Esophagus squamous epithelium (tissue), 5 donors: ENCODE measurements at regions not wholly inside any gene's neighbourhood (a gene's known extent, or its start where the extent isn't known, plus 50 kb on each side); places are given as distances from the start of the nearest gene placed in this dataset.

Experiments
- DNase-seq: peaks from one replicate; lab custom pipeline; 2025; lab: John Stamatoyannopoulos, UW
- H3K27ac ChIP-seq, 4 donors: fragments of 200-600 bp; sonication (generic); one replicate each; pipeline ENCODE4 v1.5.1; 2016 to 2019; ENCODE audit warnings: mild to moderate bottlenecking in 1 of 4
- H3K27me3 ChIP-seq, 4 donors: fragments of 200-600 bp; sonication (generic); 1 replicate in 3 of 4; 2 replicates in 1 of 4; pipeline versions ENCODE4 v1.5.1 to v1.6.0; 2017 to 2021; ENCODE audit warnings: antibody characterized with exemption in 1 of 4
- H3K36me3 ChIP-seq, 3 donors: fragments of 200-600 bp; sonication (generic); one replicate each; pipeline ENCODE4 v1.5.1; 2016 to 2019
- H3K4me1 ChIP-seq, 3 donors: fragments of 200-600 bp; sonication (generic); one replicate each; pipeline ENCODE4 v1.5.1; 2017 to 2019
- H3K4me3 ChIP-seq, 4 donors: fragments of 200-600 bp; sonication (generic); 1 replicate in 3 of 4; 2 replicates in 1 of 4; pipeline ENCODE4 v1.5.1; 2016 to 2019; ENCODE audit warnings: mild to moderate bottlenecking in 2 of 4, moderate library complexity in 1 of 4
- H3K9me3 ChIP-seq, 3 donors: fragments of 200-600 bp; sonication (generic); one replicate each; pipeline ENCODE4 v1.5.1; 2016 to 2019
- CTCF ChIP-seq, 6 experiments: fragments of 450-650 bp in 4 of 6; fragments of 200-600 bp in 2 of 6; sonication (generic) in 2 of 6; IDR thresholded peaks; one replicate each; pipeline ENCODE4 v1.5.1; 2016 to 2019; ENCODE audit warnings: antibody characterized with exemption in 6 of 6, mild to moderate bottlenecking in 4 of 6, moderate library complexity in 4 of 6
- POLR2A ChIP-seq, 4 donors: fragments of 450-650 bp; IDR thresholded peaks; one replicate each; pipeline ENCODE4 v1.6.1; 2017; ENCODE audit warnings: antibody characterized with exemption in 4 of 4, mild to moderate bottlenecking in 4 of 4, moderate library complexity in 3 of 4
- WGBS, 2 donors: methylation state at CpG; one replicate each; pipeline ENCODE4 v1.1.5; 2018; 5-methylcytosine and 5-hydroxymethylcytosine counted together
- intact Hi-C: fragments of 100-400 bp; cut with DNase I; formaldehyde crosslinking; loops from one replicate; pipeline ENCODE4 v1.15.0; 2022
- donor health status: DM: yes; HTN: yes; CAD: no.

- Histone ChIP-seq H3K36me3 (no peaks in the 10 kb centered on the region), H3K4me1 (no peaks in the 10 kb centered on the region), H3K27ac (no peak overlapping the region), H3K9me3 (no peaks in the 10 kb centered on the region), H3K4me3 (no peak overlapping the region), H3K27me3 (peaks cover 0 to 22% (median 0%) of the 10 kb centered on the region in 4 donors)
- WGBS, 2 donors = 33 to 68% methylated on average over 3 to 6 of the region's 6 CpGs
- DNase-seq = no peak
- intact Hi-C loops = no loop called here
- TF ChIP-seq CTCF (IDR thresholded peaks at IDR 0.05) = no peak
- TF ChIP-seq POLR2A (IDR thresholded peaks at IDR 0.05) = no peak
Measured at GRCh38 chr14:96722736-96723135, 74.4 kb upstream of the VRK1 start.

- no peak for TF ChIP-seq POLR2A (IDR thresholded peaks at IDR 0.05)
- no peak for TF ChIP-seq CTCF (IDR thresholded peaks at IDR 0.05)
- peaks cover 0 to 32% (median 0%) of the 10 kb centered on the region in 4 donors for H3K27me3 ChIP-seq
- intact Hi-C loops = no loop called here
- no peaks in the 10 kb centered on the region for H3K9me3 ChIP-seq
- H3K27ac ChIP-seq = no peak overlapping the region
- no peak overlapping the region for H3K4me3 ChIP-seq
- no peak for DNase-seq
- H3K4me1 ChIP-seq = no peaks in the 10 kb centered on the region
- 75 to 97% methylated on average over 2 to 7 of the region's 10 CpGs for WGBS, 2 donors
- H3K36me3 ChIP-seq = no peaks in the 10 kb centered on the region
Measured at GRCh38 chr14:96723946-96724345, 73.2 kb upstream of the VRK1 start.

GRCh38 chr14:96725232-96725631, 72.0 kb upstream of the VRK1 start:
- H3K4me1 ChIP-seq = no peaks in the 10 kb centered on the region
- no peak overlapping the region for H3K27ac ChIP-seq
- DNase-seq = no peak
- TF ChIP-seq CTCF (IDR thresholded peaks at IDR 0.05) (no peak), POLR2A (IDR thresholded peaks at IDR 0.05) (no peak)
- no peak overlapping the region for H3K4me3 ChIP-seq
- peaks cover 0 to 38% (median 0%) of the 10 kb centered on the region in 4 donors for H3K27me3 ChIP-seq
- 81 to 92% methylated on average over 7 to 8 of the region's 8 CpGs for WGBS, 2 donors
- H3K9me3 ChIP-seq = no peaks in the 10 kb centered on the region
- H3K36me3 ChIP-seq = no peaks in the 10 kb centered on the region
- intact Hi-C loops = no loop called here

- intact Hi-C loops = no loop called here
- DNase-seq = no peak
- 46 to 59% methylated on average over 2 of the region's 2 CpGs for whole genome bisulfite sequencing, 2 donors
Measured at GRCh38 chr14:96727073-96727472, 70.1 kb upstream of the VRK1 start.

GRCh38 chr14:96727491-96727890, 69.7 kb upstream of the VRK1 start:
- TF ChIP-seq CTCF (IDR thresholded peaks at IDR 0.05) (no peak), POLR2A (IDR thresholded peaks at IDR 0.05) (no peak)
- intact Hi-C loops = no loop called here
- H3K27me3 ChIP-seq = peaks cover 0 to 34% (median 0%) of the 10 kb centered on the region in 4 donors
- no peaks in the 10 kb centered on the region for H3K9me3 ChIP-seq
- H3K27ac ChIP-seq = no peak overlapping the region
- H3K36me3 ChIP-seq = no peaks in the 10 kb centered on the region
- no peak for DNase-seq
- 63 to 67% methylated on average over 3 of the region's 3 CpGs for WGBS, 2 donors
- no peaks in the 10 kb centered on the region for H3K4me1 ChIP-seq
- no peak overlapping the region for H3K4me3 ChIP-seq

More at GRCh38 chr14:96727073-96727472, 70.1 kb upstream of the VRK1 start:
- Histone ChIP-seq H3K36me3 (no peaks in the 10 kb centered on the region), H3K4me3 (no peak overlapping the region), H3K9me3 (no peaks in the 10 kb centered on the region), H3K27me3 (peaks cover 0 to 33% (median 0%) of the 10 kb centered on the region in 4 donors), H3K27ac (no peak overlapping the region), H3K4me1 (no peaks in the 10 kb centered on the region)
- TF ChIP-seq CTCF (IDR thresholded peaks at IDR 0.05) = no peak
- TF ChIP-seq POLR2A (IDR thresholded peaks at IDR 0.05) = no peak
